SK-MEL-5 (cell line): ENCODE measurements at regions not wholly inside any gene's neighbourhood (a gene's known extent, or its start where the extent isn't known, plus 50 kb on each side); places are given as distances from the start of the nearest gene placed in this dataset.
"Not testable (repeated sequence)": the region's sequence is repeated elsewhere in the genome, so short reads cannot be mapped to it uniquely, and the experiment has no call there.

Experiments used
- DNase-seq: peaks from one replicate; pipeline ENCODE4 v3.0.0-alpha.2; 2016; ENCODE audit warnings: low read depth, low spot score
- in situ Hi-C: cut with HindIII; loops from 2 replicates; pipeline ENCODE4 v1.10.0; 2016; ENCODE audit warnings: low sequenced_read_pairs, high pct_unique_total_duplicates, low pct_unique_long_range_greater_than_20kb

DNA sequence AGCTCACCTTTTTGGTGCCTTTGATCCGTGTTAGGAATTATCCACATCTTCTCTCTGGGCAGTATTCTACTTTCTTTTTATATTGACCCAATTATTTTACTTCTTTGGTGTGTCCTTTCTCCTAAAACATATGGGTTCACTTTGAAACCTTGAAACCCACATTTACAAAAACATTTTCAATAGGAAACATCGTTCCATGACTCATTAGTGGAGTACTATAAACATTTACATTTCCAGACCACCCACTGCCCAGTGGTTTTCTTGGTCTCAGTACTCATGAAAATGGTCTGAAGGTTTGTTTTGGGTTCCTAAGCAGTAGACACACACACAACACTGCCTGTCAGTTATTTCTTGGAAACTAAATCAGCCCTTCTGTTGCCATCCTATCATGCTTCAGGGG, 111.7 kb upstream of the LPCAT1 start:
- in situ Hi-C loops, DNase-seq: not testable (repeated sequence)

DNA sequence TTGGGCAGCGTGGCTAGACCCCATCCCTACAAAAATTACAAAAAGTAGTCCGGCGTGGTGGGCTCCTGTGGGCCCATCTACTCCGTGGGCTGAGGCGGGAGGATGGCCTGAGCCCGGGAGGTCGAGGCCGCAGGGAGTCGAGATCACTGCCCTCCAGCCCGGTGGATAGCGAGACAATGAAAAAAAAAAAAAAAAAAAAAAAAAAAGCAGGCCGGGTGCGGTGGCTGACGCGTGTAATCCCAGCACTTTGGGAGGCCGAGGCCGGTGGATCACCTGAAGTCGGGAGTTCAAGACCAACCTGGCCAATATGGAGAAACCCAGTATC, 110.5 kb upstream of the LPCAT1 start:
- no peak for DNase-seq
- in situ Hi-C loops, result no loop called here

DNA sequence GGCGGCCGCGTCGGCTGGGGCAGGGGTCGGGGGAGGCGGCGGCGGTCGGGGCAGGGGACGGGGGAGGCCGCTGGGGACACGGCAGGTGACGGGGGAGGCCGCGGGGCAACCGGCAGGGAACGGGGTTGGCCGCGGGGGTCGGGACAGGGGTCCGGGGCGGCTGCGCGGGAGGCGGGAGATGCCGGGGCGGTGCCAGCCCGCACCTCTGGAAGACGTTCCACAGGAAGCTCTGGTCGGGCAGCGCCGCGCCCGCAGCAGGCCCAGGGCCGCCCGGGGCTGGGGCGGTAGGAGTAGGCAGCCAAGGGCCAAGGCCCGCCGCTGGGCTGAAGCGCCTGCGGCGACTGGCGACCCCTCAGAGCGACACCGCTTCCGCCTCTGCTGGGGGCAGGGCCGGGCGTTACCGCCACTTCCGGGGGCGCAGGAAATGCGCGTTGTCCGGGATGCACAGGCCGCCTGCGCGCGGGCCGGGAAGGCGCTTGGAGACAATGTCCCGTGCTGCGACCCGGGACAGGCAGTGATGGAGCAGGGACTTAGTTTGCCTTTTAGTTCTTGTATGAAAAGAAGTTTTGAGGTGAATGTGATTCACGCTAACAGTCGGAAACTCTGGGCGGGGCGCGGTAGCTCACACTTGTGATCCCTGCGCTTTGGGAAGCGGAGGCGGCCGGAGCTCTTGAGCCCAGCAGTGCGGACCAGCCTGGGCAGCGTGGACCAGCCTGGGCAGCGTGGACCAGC, 110.0 kb upstream of the LPCAT1 start:
- DNase-seq, result peak; percentile 88
- in situ Hi-C loops, result no loop called here

DNA sequence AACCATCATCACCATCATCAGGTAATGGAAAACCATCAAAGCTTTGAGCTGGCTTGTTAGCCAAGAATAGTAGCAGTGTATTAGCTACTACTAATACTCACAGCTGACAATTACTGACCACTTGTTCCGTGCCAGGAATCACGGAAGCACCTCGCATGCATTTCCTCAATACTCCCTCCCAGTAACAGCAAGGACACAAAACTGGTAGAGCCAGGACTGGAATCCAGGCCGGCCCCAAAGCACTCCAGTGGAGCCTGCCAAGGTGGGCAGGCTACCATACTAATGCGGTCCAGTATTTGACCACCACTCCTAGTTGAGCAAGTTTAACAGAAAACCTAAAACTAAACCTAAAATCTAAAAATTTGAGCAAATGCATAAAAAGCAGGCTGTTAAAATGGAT, 107.2 kb upstream of the LPCAT1 start:
- in situ Hi-C loops, DNase-seq: not testable (repeated sequence)

DNA sequence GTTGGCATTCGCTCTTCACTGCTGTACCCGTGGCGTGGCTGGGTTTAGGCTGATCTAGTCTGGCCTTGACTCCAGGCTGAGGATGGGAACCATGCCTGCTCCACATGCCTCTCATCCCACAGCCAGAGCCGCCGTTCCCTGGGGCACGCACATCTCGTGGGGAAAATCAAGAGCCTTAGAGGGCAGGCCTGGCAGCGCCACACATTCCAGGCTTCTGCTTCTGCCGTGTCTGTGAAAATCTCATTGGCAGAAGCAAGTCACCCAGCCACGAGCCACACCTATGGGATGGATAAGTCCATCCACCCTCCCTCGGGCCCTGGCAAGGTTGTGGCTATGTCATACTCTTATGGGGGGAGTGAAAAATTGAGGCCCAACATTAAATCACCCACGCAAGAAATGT, 102.6 kb upstream of the LPCAT1 start:
- in situ Hi-C loops, DNase-seq: not testable (repeated sequence)

DNA sequence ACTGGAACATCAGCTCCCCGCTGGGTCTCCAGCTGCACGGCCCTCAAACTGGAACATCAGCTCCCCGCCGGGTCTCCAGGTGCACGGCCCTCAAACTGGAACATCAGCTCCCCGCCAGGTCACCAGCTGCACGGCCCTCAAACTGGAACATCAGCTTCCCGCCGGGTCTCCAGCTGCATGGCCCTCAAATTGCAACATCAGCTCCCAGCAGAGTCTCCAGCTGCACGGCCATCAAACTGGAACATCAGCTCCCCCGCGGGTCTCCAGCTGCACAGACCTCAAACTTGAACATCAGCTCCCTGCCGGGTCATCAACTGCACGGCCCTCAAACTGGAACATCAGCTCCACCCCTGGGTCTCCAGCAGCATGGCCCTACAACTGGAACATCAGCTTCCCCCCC, 95.8 kb upstream of the LPCAT1 start:
- in situ Hi-C loops, DNase-seq: not testable (repeated sequence)

DNA sequence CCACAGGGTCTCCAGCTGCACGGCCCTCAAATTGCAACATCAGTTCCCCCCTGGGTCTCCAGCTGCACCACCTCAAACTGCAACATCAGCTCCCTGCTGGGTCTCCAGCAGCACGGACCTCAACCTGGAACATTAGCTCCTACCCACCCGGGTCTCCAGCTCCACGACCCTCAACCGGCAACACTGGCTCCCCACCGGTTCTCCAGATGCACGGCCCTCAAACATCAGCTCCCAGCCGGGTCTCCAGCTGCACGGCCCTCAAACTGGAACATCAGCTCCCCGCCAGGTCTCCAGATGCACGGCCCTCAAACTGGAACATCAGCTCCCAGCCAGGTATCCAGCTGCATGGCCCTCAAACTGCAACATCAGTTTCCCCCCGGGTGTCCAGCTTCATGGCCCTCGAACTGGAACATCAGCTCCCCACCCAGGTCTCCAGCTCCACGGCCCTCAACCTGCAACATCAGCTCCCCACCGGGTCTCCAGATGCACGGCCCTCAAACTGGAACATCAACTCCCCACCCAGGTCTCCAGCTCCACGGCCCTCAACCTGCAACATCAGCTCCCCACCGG, 94.6 kb upstream of the LPCAT1 start:
- DNase-seq, in situ Hi-C loops: not testable (repeated sequence)

DNA sequence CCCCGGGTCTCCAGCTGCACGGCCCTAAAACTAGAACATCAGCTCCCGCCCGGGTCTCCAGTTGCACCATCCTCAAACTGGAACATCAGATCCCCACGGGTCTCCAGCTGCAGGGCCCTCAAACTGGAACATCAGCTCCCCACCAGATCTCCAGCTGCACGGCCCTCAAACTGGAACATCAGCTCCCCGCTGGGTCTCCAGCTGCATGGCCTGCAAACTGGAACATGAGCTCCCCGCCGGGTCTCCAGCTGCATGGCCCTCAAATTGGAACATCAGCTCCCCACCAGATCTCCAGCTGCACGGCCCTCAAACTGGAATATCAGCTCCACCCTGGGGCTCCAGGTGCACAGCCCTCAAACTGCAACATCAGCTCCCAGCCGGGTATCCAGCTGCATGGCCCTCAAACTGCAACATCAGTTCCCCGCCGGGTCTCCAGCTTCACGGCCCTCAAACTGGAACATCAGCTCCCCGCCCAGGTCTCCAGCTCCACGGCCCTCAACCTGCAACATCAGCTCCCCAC, 93.5 kb upstream of the LPCAT1 start:
- in situ Hi-C loops, DNase-seq: not testable (repeated sequence)

DNA sequence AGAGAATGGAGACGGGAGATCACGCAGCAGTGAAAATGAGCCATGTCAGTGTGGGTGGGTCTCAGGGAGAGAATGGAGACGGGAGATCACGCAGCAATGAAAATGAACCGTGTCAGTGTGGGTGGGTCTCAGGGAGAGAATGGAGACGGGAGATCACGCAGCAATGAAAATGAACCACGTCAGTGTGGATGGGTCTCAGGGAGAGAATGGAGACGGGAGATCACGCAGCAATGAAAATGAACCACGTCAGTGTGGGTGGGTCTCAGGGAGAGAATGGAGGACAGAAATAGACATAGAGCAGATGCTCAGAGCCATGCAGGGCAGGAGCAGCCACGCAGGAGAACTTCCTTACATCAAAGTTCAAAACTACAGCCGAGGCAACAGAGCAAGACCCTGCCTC, 89.8 kb upstream of the LPCAT1 start:
- not testable (repeated sequence) for DNase-seq

DNA sequence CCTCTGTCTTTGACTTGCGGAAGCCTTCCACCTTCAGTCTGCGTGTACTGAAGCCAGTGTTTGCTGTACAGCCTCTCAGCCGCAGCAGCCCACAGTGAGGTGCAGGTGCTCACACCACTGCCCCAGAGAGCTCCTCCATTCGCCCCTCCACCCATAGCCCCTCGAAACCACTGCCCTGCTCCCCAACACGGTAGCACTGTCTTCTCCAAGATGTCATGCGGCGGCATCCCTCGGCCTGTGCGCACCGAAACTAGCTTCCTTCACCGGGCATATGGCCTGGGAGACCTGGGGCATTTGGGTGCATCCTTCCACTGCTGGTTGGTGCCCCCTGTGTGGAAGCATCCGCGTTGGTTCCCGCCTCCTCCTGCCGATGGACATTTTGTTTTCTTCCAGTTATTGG, 86.8 kb upstream of the LPCAT1 start:
- DNase-seq, in situ Hi-C loops: not testable (repeated sequence)

More for the DNA sequence above, 89.8 kb upstream of the LPCAT1 start:
- in situ Hi-C loops, result not testable (repeated sequence)

DNA sequence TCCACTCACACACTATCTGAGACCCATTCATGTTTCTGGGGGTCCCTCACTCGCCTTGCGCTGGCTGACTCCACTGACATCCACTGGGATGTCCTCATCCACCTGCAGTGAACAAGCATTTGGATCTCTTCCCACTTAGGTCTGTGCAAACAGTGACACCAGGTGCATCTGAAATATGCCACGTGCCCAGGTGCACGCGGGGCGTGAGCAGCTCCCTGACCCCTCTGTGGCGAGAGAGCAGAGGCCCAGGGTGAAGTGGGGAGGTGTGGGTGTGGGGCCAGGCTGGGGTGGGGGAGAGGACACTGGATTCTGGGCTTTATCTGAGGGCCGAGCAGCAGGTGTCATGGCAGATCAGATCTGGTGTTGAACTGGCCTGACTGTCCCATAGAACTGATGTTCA, 85.4 kb upstream of the LPCAT1 start:
- in situ Hi-C loops, DNase-seq: not testable (repeated sequence)

DNA sequence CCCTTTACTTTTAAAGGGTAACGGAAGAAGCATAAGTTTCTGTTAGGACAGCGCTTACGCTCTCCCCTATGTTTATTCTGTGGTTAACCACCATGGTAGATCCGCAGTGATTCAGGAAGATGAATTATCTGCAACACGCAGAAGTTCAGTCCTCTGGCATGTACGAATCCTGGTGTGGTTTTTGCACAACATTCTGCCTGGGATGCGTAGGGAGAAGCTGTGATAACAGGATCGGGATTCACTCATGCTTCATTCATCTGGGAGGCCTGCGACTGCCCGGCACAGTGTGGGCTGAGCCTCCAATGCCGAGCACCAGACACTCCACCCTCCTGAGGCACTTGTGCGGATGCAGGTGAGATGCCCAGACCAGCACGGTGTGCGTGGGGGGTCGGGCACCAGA, 84.6 kb upstream of the LPCAT1 start:
- DNase-seq, in situ Hi-C loops: not testable (repeated sequence)

DNA sequence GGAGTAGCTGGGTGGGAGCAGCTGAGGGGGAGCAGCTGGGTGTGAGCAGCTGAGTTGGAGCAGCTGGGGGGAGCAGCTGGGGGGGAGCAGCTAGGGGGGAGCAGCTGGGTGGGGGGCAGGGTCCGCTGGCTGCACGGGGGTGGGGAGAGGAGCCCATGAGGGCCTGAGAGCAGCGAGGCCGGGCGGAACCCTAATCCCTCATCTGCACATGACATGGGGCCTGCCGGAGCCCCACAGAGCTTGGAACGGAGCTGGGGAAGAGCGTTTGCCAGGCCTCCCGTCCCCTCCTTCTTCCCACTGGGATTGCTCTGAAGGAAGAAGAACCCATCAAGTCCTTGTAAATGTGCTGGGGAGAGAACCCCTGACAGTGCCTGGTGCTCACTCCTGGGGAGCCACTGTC, 83.2 kb upstream of the LPCAT1 start:
- DNase-seq, in situ Hi-C loops: not testable (repeated sequence)

DNA sequence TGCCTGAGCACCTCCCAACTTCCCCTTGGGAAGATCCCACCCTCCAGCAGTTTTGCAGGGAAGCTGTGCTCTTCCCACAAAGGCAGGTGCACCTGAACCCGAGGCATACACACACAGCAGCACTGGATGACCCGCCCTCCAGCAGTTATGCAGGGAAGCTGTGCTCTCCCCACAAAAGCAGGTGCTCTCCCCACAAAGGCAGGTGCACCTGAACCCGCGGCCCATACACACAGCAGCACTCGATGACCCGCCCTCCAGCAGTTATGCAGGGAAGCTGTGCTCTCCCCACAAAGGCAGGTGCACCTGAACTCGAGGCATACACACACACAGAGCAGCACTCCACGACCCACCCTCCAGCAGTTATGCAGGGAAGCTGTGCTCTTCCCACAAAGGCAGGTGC, 80.2 kb upstream of the LPCAT1 start:
- DNase-seq, in situ Hi-C loops: not testable (repeated sequence)

DNA sequence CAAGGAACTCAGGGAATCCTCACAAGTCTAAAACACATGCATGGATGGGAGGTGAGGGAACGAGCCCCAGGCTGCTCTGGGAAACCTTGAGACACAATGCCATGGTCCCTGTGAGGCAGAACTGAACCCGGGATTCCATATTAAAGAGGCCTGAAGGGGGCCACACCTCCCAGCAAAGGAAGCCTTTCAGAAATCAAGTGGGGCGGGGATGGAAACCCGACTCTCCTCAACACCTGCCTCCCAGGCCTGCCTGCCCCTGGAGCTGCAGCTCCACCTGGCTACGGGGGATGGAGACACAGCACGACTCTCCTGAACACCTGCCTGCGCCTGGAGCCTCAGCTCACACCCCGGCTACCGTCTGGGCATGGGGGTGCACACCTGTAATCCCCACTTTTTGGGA, 77.8 kb upstream of the LPCAT1 start:
- in situ Hi-C loops, result not testable (repeated sequence)
- peak; percentile 17 for DNase-seq

DNA sequence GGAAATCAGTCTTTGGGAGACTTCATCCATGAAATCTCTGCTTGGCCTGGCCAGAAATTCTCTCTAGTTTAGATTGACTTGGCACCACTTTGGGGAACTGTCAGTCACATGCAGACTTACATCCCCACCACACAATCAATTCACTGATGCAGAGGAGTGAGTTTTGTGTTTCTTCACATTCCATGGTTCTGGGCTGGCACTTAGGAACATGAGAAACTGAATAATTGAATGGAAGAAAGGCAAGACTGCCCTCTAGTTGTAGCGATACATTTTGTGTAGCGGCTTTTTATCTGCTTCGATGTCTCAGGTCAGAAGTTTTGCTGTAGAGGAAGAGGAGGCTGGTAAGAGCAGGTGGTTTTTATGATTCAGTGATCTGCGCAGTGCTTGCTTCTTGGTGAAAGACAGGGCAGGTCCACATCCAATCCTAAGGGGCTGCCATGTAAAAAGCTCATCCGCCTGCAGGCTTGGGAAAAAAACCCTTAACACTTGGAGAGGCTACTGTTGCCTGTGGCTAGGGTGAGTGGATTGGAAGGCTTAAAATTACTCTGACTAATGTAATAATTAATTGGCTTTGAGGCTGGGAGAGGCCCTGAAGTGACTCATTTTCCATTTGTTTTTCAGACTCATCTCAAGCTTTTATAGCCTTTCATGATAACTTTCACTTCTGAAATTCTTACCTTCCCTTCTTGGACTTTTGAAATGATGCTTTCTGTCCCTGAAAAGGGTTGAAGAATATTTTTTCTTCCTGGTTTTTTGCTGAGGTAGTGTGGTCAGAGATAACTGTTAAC, 75.4 kb upstream of the LPCAT1 start:
- in situ Hi-C loops, result not testable (repeated sequence)

DNA sequence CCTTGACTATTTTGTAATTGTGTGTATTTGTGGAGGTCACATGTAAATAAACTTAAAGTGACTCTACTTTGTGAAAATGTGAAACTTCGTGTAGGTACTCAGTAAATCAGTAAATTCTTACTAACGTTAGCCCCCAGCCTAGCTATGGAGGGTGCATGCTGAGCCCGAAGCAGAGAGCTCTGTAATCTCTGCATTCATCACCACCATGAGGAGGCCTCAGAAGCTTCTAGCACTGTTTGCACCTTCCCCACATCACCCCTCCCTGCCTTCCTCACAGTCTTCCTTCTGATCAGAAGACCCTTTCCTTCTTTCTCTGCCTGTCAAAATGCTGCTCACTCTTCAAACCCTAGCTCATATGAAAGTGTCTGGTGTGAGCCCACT, 73.3 kb upstream of the LPCAT1 start:
- DNase-seq, result peak; percentile 13
- in situ Hi-C loops, result not testable (repeated sequence)

More for the DNA sequence above, 75.4 kb upstream of the LPCAT1 start:
- peak; percentile 67 for DNase-seq

DNA sequence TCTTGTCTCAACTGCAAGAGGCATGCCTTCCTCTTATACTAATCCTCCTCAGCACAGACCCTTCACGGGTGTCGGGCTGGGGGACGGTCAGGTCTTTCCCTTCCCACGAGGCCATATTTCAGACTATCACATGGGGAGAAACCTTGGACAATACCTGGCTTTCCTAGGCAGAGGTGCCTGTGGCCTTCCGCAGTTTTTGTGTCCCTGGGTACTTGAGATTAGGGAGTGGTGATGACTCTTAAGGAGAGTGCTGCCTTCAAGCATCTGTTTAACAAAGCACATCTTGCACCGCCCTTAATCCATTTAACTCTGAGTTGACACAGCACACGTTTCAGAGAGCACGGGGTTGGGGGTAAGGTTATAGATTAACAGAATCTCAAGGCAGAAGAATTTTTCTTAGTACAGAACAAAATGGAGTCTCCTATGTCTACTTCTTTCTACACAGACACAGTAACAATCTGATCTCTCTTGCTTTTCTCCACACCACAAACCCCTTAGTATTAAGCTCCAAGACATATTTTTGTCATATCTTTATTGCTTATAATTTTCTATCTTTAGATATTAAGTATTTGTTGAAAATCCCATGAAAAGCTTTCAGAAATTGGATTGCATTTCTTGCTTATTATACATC, 72.8 kb upstream of the LPCAT1 start:
- DNase-seq, in situ Hi-C loops: not testable (repeated sequence)
